Neural cell (in vitro differentiated cells): ENCODE measurements at regions not wholly inside any gene's neighbourhood (a gene's known extent, or its start where the extent isn't known, plus 50 kb on each side); places are given as distances from the start of the nearest gene placed in this dataset.

ENCODE experiments used
- H2AFZ ChIP-seq: fragments of 200-600, 300-800 bp; sonication (generic), shearing (Covaris generic); 2 replicates; pipeline ENCODE4 v1.6.0; 2014; ENCODE audit warnings: low read depth, mild to moderate bottlenecking, antibody characterized with exemption, low read length, moderate library complexity
- H3F3A ChIP-seq: fragments of 200-600 bp; shearing (Covaris generic); 2 replicates; pipeline ENCODE4 v1.6.1; 2016; ENCODE audit warnings: mild to moderate bottlenecking, moderate library complexity, mixed read lengths, antibody characterized with exemption, low read length; ENCODE audit not compliant: insufficient read depth, poor library complexity, severe bottlenecking
- H3K27ac ChIP-seq: fragments of 200-600, 300-800 bp; sonication (generic), shearing (Covaris generic); 2 replicates; pipeline ENCODE4 v1.5.1; 2014; ENCODE audit warnings: mild to moderate bottlenecking, low read length, moderate library complexity
- H3K27me3 ChIP-seq: fragments of 300-800, 200-600 bp; sonication (generic), shearing (Covaris generic); 2 replicates; pipeline ENCODE4 v1.6.0; 2014; ENCODE audit warnings: mild to moderate bottlenecking, low read depth, low read length, moderate library complexity; ENCODE audit not compliant: insufficient read depth
- H3K36me3 ChIP-seq: fragments of 300-800, 200-600 bp; sonication (generic), shearing (Covaris generic); 2 replicates; pipeline ENCODE4 v1.5.1; 2014; ENCODE audit warnings: mild to moderate bottlenecking, antibody characterized with exemption, low read length, moderate library complexity; ENCODE audit not compliant: insufficient read depth
- H3K4me2 ChIP-seq: fragments of 300-800, 200-600 bp; sonication (generic), shearing (Covaris generic); 2 replicates; pipeline ENCODE4 v1.6.0; 2014; ENCODE audit warnings: mild to moderate bottlenecking, low read length
- H3K4me3 ChIP-seq: fragments of 300-800, 200-600 bp; sonication (generic), shearing (Covaris generic); 2 replicates; pipeline ENCODE4 v1.5.1; 2014; ENCODE audit warnings: mild to moderate bottlenecking, low read length, moderate library complexity
- H3K79me2 ChIP-seq: fragments of 200-600 bp; shearing (Covaris generic); replicated peaks from 2 replicates; pipeline ENCODE4 v1.6.0; 2014; ENCODE audit warnings: mild to moderate bottlenecking, low read length, moderate library complexity; ENCODE audit not compliant: insufficient read depth
- H3K9ac ChIP-seq: fragments of 300-800, 200-600 bp; sonication (generic), shearing (Covaris generic); 2 replicates; pipeline ENCODE4 v1.6.1; 2016; ENCODE audit warnings: mild to moderate bottlenecking, low read length, mixed read lengths
- H3K9me2 ChIP-seq: fragments of 200-600 bp; shearing (Covaris generic); 2 replicates; pipeline ENCODE4 v1.6.1; 2016; ENCODE audit warnings: mild to moderate bottlenecking, low read length, mixed read lengths; ENCODE audit not compliant: insufficient read depth
- H3K9me3 ChIP-seq: fragments of 200-600, 300-800 bp; sonication (generic), shearing (Covaris generic); 2 replicates; pipeline ENCODE4 v1.6.1; 2016; ENCODE audit warnings: mild to moderate bottlenecking, mixed run types, low read length, moderate library complexity, mixed read lengths
- H4K20me1 ChIP-seq: fragments of 200-600 bp; shearing (Covaris generic); 2 replicates; pipeline ENCODE4 v1.6.1; 2016; ENCODE audit warnings: mild to moderate bottlenecking, mixed run types; ENCODE audit not compliant: insufficient read depth
- CTCF ChIP-seq: fragments of 450-650 bp; IDR thresholded peaks from 2 replicates; pipeline ENCODE4 v1.5.1; 2014; ENCODE audit warnings: antibody characterized with exemption, mild to moderate bottlenecking, moderate library complexity; ENCODE audit not compliant: poor library complexity, severe bottlenecking
- EP300 ChIP-seq: fragments of 450-650 bp; conservative IDR thresholded peaks from 2 replicates; pipeline ENCODE4 v1.6.1; 2014; ENCODE audit warnings: antibody characterized with exemption, mild to moderate bottlenecking, moderate library complexity; ENCODE audit not compliant: poor library complexity, severe bottlenecking
- EZH2 ChIP-seq: fragments of 200-600, 300-800 bp; shearing (Covaris generic), sonication (generic); IDR thresholded peaks from 2 replicates; pipeline ENCODE4 v1.6.1; 2014; ENCODE audit warnings: antibody characterized with exemption, low read length, borderline replicate concordance, mild to moderate bottlenecking; ENCODE audit not compliant: insufficient read depth, poor library complexity, severe bottlenecking
- MXI1 ChIP-seq: fragments of 450-650 bp; conservative IDR thresholded peaks from 2 replicates; pipeline ENCODE4 v1.6.1; 2014; ENCODE audit warnings: antibody characterized with exemption, mild to moderate bottlenecking; ENCODE audit not compliant: poor library complexity, severe bottlenecking
- POLR2AphosphoS5 ChIP-seq: IDR thresholded peaks from 2 replicates; pipeline ENCODE4 v1.6.1; 2012
- RAD21 ChIP-seq: fragments of 450-650 bp; conservative IDR thresholded peaks from 2 replicates; pipeline ENCODE4 v1.6.1; 2014; ENCODE audit warnings: antibody characterized with exemption, mild to moderate bottlenecking, moderate library complexity
- SMC3 ChIP-seq: fragments of 450-650 bp; conservative IDR thresholded peaks from 2 replicates; pipeline ENCODE4 v1.6.1; 2014; ENCODE audit warnings: antibody characterized with exemption, mild to moderate bottlenecking, moderate library complexity; ENCODE audit not compliant: poor library complexity
- TAF1 ChIP-seq: IDR thresholded peaks from 2 replicates; pipeline ENCODE4 v1.6.1; 2012; ENCODE audit warnings: low read depth
- TF ChIP-seq, protein P1 (sequence below): IDR thresholded peaks from 2 replicates; pipeline ENCODE4 v1.6.1; 2012; ENCODE audit warnings: borderline replicate concordance

DNA sequence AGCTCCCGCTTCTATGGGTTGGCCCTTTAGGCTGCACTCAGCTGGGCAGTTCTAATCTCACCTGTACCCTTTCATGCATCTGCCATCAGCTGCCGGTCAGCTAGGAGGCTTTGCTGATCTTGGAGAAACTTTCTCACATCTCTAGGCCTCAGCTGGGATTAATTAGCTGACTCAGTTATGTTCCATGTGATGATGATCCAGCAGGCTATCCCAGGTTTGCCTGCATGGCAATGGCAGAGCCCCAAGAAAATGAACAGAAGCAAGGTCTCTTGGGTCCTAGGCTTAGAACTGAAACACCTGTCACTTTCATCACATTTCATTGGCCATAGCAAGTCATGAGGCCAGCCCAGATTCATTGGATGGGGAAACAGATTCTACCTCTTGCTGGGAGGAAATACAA lies 304.6 kb upstream of the TBC1D5 start:
- H3K27me3 ChIP-seq: no peaks in the 10 kb centered on the region
- H3K9me3 ChIP-seq: no peaks in the 10 kb centered on the region
- no peak overlapping the region for H3K4me2 ChIP-seq
- no peaks in the 10 kb centered on the region for H3K79me2 ChIP-seq
- H3K9me2 ChIP-seq: no peaks in the 10 kb centered on the region
- no peak overlapping the region for H2AFZ ChIP-seq
- H4K20me1 ChIP-seq: no peaks in the 10 kb centered on the region
- H3K27ac ChIP-seq: no peak overlapping the region
- TF ChIP-seq CTCF (no peak), SMC3 (no peak), POLR2AphosphoS5 (no peak), EZH2 (no peak), EP300 (no peak)
- TF ChIP-seq, protein P1, sequence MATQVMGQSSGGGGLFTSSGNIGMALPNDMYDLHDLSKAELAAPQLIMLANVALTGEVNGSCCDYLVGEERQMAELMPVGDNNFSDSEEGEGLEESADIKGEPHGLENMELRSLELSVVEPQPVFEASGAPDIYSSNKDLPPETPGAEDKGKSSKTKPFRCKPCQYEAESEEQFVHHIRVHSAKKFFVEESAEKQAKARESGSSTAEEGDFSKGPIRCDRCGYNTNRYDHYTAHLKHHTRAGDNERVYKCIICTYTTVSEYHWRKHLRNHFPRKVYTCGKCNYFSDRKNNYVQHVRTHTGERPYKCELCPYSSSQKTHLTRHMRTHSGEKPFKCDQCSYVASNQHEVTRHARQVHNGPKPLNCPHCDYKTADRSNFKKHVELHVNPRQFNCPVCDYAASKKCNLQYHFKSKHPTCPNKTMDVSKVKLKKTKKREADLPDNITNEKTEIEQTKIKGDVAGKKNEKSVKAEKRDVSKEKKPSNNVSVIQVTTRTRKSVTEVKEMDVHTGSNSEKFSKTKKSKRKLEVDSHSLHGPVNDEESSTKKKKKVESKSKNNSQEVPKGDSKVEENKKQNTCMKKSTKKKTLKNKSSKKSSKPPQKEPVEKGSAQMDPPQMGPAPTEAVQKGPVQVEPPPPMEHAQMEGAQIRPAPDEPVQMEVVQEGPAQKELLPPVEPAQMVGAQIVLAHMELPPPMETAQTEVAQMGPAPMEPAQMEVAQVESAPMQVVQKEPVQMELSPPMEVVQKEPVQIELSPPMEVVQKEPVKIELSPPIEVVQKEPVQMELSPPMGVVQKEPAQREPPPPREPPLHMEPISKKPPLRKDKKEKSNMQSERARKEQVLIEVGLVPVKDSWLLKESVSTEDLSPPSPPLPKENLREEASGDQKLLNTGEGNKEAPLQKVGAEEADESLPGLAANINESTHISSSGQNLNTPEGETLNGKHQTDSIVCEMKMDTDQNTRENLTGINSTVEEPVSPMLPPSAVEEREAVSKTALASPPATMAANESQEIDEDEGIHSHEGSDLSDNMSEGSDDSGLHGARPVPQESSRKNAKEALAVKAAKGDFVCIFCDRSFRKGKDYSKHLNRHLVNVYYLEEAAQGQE: no peak
- H3K4me3 ChIP-seq: no peak overlapping the region
- H3K9ac ChIP-seq: no peak overlapping the region
- no peaks in the 10 kb centered on the region for H3K36me3 ChIP-seq
- no peaks in the 10 kb centered on the region for H3F3A ChIP-seq

DNA sequence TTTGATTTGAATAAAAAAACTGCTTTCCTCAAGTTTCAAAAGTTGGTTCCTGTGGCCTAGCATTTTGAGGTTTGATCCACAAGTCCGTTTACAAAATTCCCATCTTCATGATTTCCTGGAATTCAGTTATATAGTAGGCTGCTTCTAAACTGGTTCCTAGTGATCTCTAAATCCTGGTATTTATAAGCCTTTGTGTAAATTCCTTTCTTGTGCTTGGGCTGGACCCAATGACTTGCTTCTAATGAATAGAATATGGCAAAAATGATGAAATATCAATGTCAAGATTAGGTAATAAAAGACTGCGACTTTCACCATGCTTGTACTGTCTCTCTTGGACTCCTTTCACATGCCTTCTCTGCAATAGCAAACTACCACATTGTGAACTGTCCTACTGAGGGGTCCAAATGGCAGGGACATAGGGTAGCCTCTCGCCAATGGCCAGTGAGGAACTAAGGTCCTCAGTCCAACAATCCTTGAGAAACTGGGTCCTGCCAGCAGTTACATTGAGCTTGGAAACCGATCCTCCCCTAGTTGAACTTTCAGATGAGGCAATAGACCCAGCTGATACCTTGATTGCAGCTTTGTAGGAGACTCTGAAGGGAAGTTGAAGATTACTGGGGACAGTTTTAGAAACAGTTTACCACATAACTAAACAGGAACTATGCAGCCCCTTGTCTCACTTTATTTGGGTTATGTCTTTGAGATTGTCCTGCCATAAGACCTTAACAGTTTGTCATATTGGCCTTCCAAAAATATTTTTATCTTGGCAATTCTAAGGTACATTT lies 303.9 kb upstream of the TBC1D5 start:
- H3K4me2 ChIP-seq: no peak overlapping the region
- H3K27ac ChIP-seq: no peak overlapping the region
- no peak for TF ChIP-seq MXI1
- TF ChIP-seq TAF1: no peak
- TF ChIP-seq RAD21: no peak
- TF ChIP-seq POLR2AphosphoS5: no peak
- TF ChIP-seq CTCF: no peak
- no peak for TF ChIP-seq SMC3
- TF ChIP-seq EP300: no peak
- no peak for TF ChIP-seq EZH2
- TF ChIP-seq, protein P1: no peak
- no peaks in the 10 kb centered on the region for H4K20me1 ChIP-seq
- H2AFZ ChIP-seq: no peak overlapping the region
- H3K27me3 ChIP-seq: no peaks in the 10 kb centered on the region
- H3K36me3 ChIP-seq: no peaks in the 10 kb centered on the region
- no peak overlapping the region for H3K9ac ChIP-seq
- H3K4me3 ChIP-seq: no peak overlapping the region
- no peaks in the 10 kb centered on the region for H3F3A ChIP-seq
- no peaks in the 10 kb centered on the region for H3K79me2 ChIP-seq
- H3K9me2 ChIP-seq: no peaks in the 10 kb centered on the region
- no peaks in the 10 kb centered on the region for H3K9me3 ChIP-seq
